ENCODE measurements at regions not wholly inside any gene's neighbourhood (a gene's known extent, or its start where the extent isn't known, plus 50 kb on each side); places are given as distances from the start of the nearest gene placed in this dataset.

DNA sequence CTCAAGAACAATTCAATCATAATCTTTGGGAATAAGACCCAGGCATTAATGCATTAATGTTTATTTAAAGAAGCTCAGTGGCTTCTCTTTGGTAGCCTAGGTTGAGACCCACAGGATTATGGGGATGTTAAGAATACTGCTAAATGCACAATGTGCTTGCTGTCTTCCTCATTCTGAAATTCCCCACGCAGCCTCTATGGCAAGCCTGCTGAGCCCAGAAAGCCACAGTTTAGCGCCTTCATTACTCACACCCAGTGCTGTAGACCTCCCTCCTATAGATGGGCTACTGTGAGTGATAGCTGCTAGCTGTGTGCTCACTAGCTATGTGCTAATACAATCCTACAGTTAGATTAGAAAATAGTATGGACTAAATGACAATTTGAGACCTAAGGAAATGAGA is 90.6 kb downstream of the TNFSF13B start:
- H3K27me3 Mint-ChIP-seq (ENCODE audit: insufficient read depth): no peaks in the 10 kb centered on the region
- no peak overlapping the region for H3K4me3 Mint-ChIP-seq
- no peaks in the 10 kb centered on the region for H3K4me1 Mint-ChIP-seq (ENCODE audit: low read depth)
- H3K9me3 Mint-ChIP-seq: no peaks in the 10 kb centered on the region
- H3K27ac Mint-ChIP-seq: no peak overlapping the region
- no peaks in the 10 kb centered on the region for H3K36me3 Mint-ChIP-seq (ENCODE audit: low read depth)
- DNase-seq (ENCODE audit: low spot score): no peak
- intact Hi-C loops (cut with micrococcal nuclease): no loop called here

DNA sequence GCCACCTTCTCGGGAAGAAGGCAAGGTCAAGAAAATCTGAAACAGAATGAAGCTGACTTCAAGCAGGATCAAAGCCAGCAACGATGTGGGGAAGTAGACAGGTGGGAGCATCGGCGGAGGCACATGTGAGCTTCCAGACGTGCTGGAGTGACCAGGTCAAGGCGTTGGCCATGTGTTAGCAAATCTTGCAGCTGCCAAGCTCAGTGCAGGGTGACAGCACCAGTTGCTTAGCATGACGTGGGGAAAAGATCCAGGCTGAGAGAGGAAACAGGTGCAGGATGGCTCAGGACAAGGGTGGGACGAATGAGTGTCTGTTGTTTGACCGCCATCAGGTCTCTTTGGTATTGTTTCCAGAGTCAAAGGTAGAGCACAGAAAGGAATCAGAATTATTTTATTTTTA is 92.3 kb downstream of the TNFSF13B start:
- H3K27ac Mint-ChIP-seq: no peak overlapping the region
- intact Hi-C loops (cut with micrococcal nuclease): no loop called here
- no peak for DNase-seq (ENCODE audit: low spot score)
- no peaks in the 10 kb centered on the region for H3K36me3 Mint-ChIP-seq (ENCODE audit: low read depth)
- no peaks in the 10 kb centered on the region for H3K4me1 Mint-ChIP-seq (ENCODE audit: low read depth)
- H3K4me3 Mint-ChIP-seq: no peak overlapping the region
- H3K9me3 Mint-ChIP-seq: no peaks in the 10 kb centered on the region
- H3K27me3 Mint-ChIP-seq (ENCODE audit: insufficient read depth): peaks cover 3% of the 10 kb centered on the region

DNA sequence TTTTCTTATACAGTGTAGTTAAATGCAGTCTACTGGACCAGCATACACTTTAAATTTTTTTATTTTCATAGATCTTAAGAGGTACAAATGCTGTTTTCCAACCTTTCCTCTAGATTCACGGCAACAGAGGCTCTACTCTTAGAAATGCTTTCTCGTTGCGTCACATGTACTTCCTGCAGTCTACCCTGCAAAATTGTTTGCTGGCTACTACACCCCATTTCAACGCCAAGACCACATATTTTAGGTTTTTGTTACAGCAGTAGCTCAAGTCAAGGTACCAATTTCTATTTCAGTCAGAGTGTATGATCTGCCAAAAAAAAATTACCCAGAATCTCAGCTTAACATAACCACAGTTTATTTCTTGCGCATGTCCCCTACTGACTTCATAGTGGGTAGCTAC is 94.1 kb downstream of the TNFSF13B start:
- intact Hi-C loops (cut with micrococcal nuclease): no loop called here
- DNase-seq (ENCODE audit: low spot score): no peak
- Mint-ChIP-seq H3K27me3 (ENCODE audit: insufficient read depth) (peaks cover 3% of the 10 kb centered on the region), H3K4me1 (ENCODE audit: low read depth) (no peaks in the 10 kb centered on the region), H3K9me3 (no peaks in the 10 kb centered on the region), H3K36me3 (ENCODE audit: low read depth) (no peaks in the 10 kb centered on the region), H3K4me3 (no peak overlapping the region), H3K27ac (no peak overlapping the region)

DNA sequence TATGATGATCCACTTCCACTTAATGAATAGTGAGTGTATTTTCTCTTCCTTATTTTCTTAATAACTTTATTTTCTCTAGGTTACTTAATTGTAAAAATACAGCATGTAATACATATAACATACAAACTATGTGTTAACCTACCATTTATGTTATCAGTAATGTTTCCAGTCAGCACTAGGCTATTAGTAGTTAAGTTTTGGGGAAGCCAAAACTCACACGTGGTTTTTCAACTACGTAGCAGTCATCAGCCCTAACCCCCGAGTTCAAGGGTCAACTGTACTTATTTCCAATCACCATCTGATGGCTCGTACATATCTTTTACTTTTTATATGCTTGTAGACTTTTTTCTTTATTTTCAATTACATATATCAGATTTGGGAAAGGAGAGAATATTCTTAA is 95.7 kb downstream of the TNFSF13B start:
- no peaks in the 10 kb centered on the region for H3K36me3 Mint-ChIP-seq (ENCODE audit: low read depth)
- no peaks in the 10 kb centered on the region for H3K4me1 Mint-ChIP-seq (ENCODE audit: low read depth)
- H3K4me3 Mint-ChIP-seq: no peak overlapping the region

DNA sequence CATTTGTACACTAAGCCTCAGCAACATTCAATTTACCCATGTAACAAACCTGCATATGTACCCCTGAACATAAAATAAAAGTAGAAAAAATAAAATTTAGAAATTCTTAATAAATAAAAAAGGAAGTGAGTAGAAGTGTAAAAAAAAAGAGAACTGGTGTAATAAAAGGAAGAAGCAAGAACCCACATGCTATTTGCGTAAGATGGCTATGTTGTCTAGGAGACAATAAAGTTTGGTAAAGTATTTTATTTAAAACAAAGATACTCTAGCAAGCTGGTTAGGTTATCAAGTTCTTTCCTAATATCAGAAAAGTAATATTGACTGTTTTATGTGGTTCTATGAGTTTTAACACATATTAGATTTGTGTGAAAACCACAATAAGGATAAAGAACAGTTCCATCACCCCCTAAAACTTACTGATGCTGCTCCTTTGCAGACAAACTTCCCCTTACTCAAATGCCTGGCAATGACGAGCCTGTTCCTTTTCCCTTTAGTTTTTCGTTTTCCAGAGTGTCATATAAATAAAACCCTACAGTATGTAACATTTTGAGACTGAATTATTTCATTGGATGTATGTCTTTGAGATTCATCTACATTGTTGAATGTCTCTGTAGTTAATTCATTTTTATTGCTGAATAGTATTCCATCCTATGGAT is 98.9 kb downstream of the TNFSF13B start:
- Mint-ChIP-seq H3K4me1 (ENCODE audit: low read depth) (no peaks in the 10 kb centered on the region), H3K9me3 (no peaks in the 10 kb centered on the region), H3K4me3 (no peak overlapping the region), H3K36me3 (ENCODE audit: low read depth) (no peaks in the 10 kb centered on the region), H3K27ac (no peak overlapping the region), H3K27me3 (ENCODE audit: insufficient read depth) (peaks cover 3% of the 10 kb centered on the region)
- no peak for DNase-seq (ENCODE audit: low spot score)
- intact Hi-C loops (cut with micrococcal nuclease): no loop called here

More for the DNA sequence above, 95.7 kb downstream of the TNFSF13B start:
- Mint-ChIP-seq H3K27me3 (ENCODE audit: insufficient read depth) (peaks cover 3% of the 10 kb centered on the region), H3K27ac (no peak overlapping the region), H3K9me3 (no peaks in the 10 kb centered on the region)
- intact Hi-C loops (cut with micrococcal nuclease): no loop called here
- no peak for DNase-seq (ENCODE audit: low spot score)

DNA sequence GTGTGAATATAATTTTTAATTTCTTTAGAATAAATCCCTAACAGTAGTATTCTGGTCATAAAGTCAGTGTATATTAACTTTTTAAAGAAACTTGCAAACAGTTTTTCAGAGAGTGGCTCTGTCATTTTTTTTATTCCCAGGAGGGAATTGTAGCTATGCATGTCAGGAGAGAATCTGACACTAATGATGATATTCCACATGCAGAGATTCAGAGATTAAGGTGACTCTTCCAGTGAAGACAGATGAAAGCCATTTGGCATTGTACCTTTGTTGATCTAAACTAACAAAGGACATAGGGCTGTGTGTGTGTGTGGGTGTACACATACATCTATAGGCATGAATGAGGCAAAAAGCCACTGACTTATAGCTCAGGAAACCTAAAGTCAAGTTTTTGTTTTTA is 99.9 kb downstream of the TNFSF13B start:
- intact Hi-C loops (cut with micrococcal nuclease): no loop called here
- H3K4me3 Mint-ChIP-seq: no peak overlapping the region
- no peaks in the 10 kb centered on the region for H3K36me3 Mint-ChIP-seq (ENCODE audit: low read depth)
- DNase-seq (ENCODE audit: low spot score): no peak
- peaks cover 3% of the 10 kb centered on the region for H3K27me3 Mint-ChIP-seq (ENCODE audit: insufficient read depth)
- no peaks in the 10 kb centered on the region for H3K9me3 Mint-ChIP-seq
- H3K4me1 Mint-ChIP-seq (ENCODE audit: low read depth): no peaks in the 10 kb centered on the region
- no peak overlapping the region for H3K27ac Mint-ChIP-seq

DNA sequence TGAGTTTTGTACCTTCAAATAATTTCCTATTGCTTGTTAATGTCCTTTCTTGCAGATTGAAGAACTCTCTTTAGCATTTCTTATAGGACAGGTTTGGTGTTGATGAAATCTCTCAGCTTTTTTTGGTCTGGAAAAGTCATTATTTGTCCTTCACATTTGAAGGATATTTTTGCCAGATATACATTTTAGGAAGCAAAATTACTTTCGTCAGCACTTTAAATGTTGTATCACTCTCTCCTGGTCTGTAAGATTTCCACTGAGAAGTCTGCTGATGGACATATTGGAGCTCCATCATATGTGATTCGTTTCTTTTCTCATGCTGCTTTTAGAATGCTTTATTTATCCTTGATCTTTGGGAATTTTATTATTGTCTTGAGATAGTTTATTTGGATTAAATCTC is 105.5 kb downstream of the TNFSF13B start:
- H3K4me3 Mint-ChIP-seq: no peak overlapping the region
- H3K27ac Mint-ChIP-seq: no peak overlapping the region
- no peaks in the 10 kb centered on the region for H3K4me1 Mint-ChIP-seq (ENCODE audit: low read depth)
- intact Hi-C loops (cut with micrococcal nuclease): no loop called here
- no peaks in the 10 kb centered on the region for H3K36me3 Mint-ChIP-seq (ENCODE audit: low read depth)
- H3K9me3 Mint-ChIP-seq: no peaks in the 10 kb centered on the region
- no peaks in the 10 kb centered on the region for H3K27me3 Mint-ChIP-seq (ENCODE audit: insufficient read depth)
- DNase-seq (ENCODE audit: low spot score): no peak

DNA sequence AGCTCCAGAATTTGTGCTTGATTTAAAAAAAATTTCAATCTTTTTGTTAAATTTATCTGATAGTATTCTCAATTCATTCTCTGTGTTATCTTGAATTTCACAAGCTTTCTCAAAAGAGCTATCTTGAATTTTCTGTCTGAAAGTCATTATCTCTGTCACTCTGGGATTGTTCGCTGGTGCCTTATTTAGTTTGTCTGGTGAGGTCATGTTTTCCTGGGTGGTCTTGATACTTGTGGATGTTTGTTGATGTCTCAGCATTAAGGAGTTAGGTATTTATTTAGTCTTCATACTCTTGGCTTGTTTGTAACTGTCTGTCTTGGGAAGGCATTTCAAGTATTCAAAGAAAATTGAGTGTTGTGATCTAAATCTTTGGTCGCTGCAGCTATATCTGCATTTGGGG is 106.3 kb downstream of the TNFSF13B start:
- intact Hi-C loops (cut with micrococcal nuclease): no loop called here
- Mint-ChIP-seq H3K9me3 (no peaks in the 10 kb centered on the region), H3K36me3 (ENCODE audit: low read depth) (no peaks in the 10 kb centered on the region), H3K4me1 (ENCODE audit: low read depth) (no peaks in the 10 kb centered on the region), H3K27me3 (ENCODE audit: insufficient read depth) (no peaks in the 10 kb centered on the region), H3K4me3 (no peak overlapping the region), H3K27ac (no peak overlapping the region)
- DNase-seq (ENCODE audit: low spot score): no peak

DNA sequence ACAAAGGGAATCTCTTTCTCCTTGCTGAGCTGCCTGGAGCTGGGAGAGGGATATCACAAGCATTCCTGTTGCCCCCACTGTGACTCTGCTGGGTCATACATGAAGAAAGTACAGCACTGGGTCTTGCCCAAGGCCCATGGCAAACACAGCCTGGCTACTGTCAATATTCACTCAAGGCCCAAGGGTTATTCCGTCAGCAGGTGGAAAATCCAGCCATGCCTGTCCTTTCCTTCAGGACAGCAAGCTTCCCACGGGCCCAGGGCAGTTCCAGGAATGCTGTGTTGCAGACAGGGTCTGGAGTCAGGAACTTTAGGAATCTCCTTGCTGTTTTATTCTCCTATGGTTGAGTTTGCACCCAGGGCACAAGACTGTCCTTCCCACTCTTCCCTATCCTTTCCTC is 106.8 kb downstream of the TNFSF13B start:
- H3K9me3 Mint-ChIP-seq: no peaks in the 10 kb centered on the region
- intact Hi-C loops (cut with micrococcal nuclease): no loop called here
- DNase-seq (ENCODE audit: low spot score): no peak
- no peaks in the 10 kb centered on the region for H3K36me3 Mint-ChIP-seq (ENCODE audit: low read depth)
- H3K27me3 Mint-ChIP-seq (ENCODE audit: insufficient read depth): no peaks in the 10 kb centered on the region
- H3K27ac Mint-ChIP-seq: no peak overlapping the region
- H3K4me1 Mint-ChIP-seq (ENCODE audit: low read depth): no peaks in the 10 kb centered on the region
- no peak overlapping the region for H3K4me3 Mint-ChIP-seq

DNA sequence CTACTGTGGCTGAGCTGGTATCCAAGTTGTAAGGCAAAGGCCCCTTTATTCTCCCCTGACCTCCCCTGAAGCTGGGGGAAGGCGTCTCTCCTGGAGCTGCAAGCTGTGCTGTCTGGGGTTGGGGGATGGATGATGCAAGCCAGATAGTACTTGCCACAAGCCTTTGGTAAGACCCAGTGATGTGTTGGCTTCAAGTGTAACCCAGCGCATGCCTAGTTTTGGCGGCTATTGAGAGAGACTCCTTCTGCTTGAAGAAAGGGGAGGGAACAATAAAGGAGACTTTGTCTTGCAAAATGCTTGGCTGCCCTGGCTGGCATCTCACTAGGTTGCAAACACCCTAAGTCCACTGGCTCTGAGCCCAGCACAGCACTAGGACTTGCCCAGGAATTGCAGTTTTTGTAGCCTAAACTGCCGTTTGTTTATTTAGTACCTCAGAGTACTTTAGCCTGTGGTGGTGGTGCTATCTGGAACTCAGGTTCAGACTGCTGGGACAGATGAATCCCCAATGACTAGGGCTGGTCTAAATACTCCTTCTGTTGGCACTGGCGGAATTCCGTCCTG is 108.2 kb downstream of the TNFSF13B start:
- intact Hi-C loops (cut with micrococcal nuclease): no loop called here
- no peak for DNase-seq (ENCODE audit: low spot score)
- H3K4me1 Mint-ChIP-seq (ENCODE audit: low read depth): no peaks in the 10 kb centered on the region
- no peaks in the 10 kb centered on the region for H3K27me3 Mint-ChIP-seq (ENCODE audit: insufficient read depth)
- no peaks in the 10 kb centered on the region for H3K36me3 Mint-ChIP-seq (ENCODE audit: low read depth)
- no peaks in the 10 kb centered on the region for H3K9me3 Mint-ChIP-seq
- H3K4me3 Mint-ChIP-seq: no peak overlapping the region
- H3K27ac Mint-ChIP-seq: no peak overlapping the region

DNA sequence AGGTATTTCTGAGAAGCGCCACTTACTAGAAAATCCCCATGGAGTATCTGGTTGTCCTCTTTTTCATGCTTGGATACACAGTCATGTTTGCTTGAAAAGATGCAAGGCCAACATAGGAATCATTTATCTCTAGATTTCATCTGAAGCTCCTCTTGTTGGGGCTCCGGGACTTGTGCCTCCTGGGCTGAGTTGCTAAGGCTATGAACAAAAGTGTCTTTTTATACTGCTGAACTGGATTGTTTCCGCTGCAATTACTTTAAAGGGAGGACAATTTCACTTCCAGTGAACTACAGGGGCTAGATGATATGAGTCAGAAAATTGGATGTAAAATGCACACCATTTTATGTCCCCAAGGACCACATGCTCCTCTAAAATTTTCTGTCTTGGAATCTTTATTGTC is 114.1 kb downstream of the TNFSF13B start:
- Mint-ChIP-seq H3K9me3 (no peaks in the 10 kb centered on the region), H3K4me1 (ENCODE audit: low read depth) (no peaks in the 10 kb centered on the region), H3K4me3 (no peak overlapping the region), H3K27ac (no peak overlapping the region), H3K36me3 (ENCODE audit: low read depth) (no peaks in the 10 kb centered on the region), H3K27me3 (ENCODE audit: insufficient read depth) (no peaks in the 10 kb centered on the region)
- intact Hi-C loops (cut with micrococcal nuclease): no loop called here
- DNase-seq (ENCODE audit: low spot score): no peak

DNA sequence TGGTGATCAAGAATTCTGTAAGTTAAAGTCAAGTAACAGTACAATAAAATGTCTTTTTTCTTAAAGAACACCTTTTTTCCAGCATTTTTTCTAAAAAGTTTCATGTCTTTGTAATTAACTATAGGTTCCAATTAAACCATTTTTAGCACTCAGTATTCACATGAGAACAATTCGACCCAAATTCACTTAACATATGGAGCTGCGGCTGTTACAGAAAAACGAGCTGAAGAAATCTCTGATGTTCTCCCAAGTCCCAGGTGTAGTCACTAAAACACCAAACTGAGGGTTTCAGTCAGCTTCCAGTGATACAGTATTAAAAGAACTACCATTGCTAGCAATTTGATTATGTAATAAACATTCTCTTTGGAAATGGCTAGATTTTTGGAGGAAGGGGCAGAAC is 117.6 kb downstream of the TNFSF13B start:
- intact Hi-C loops (cut with micrococcal nuclease): no loop called here
- H3K4me3 Mint-ChIP-seq: no peak overlapping the region
- H3K27me3 Mint-ChIP-seq (ENCODE audit: insufficient read depth): no peaks in the 10 kb centered on the region
- no peaks in the 10 kb centered on the region for H3K36me3 Mint-ChIP-seq (ENCODE audit: low read depth)
- H3K27ac Mint-ChIP-seq: no peak overlapping the region
- no peak for DNase-seq (ENCODE audit: low spot score)
- H3K4me1 Mint-ChIP-seq (ENCODE audit: low read depth): no peaks in the 10 kb centered on the region
- no peaks in the 10 kb centered on the region for H3K9me3 Mint-ChIP-seq

DNA sequence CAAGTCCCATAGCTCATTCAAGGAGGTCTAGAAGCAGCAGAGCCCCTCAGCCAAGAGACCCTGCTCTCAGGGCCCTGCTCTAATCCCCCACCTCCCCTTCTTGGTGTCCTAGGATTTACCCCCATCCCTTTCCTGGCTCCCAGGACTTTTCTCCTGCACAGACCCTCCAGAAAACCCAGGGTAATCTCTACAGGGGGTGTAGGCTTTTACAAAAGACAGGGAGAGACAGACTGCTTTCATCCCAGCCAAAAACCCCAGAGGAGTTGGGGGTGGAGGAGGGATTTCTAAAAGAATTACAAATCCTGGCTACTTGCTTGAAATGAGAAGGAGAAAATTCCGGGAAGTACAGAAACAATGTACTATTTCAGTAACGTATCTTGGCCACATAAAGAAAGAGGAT is 133.3 kb downstream of the TNFSF13B start:
- H3K4me1 Mint-ChIP-seq (ENCODE audit: low read depth): no peaks in the 10 kb centered on the region
- no peaks in the 10 kb centered on the region for H3K9me3 Mint-ChIP-seq
- DNase-seq (ENCODE audit: low spot score): no peak
- intact Hi-C loops (cut with micrococcal nuclease): no loop called here
- no peak overlapping the region for H3K27ac Mint-ChIP-seq
- H3K4me3 Mint-ChIP-seq: no peak overlapping the region
- no peaks in the 10 kb centered on the region for H3K27me3 Mint-ChIP-seq (ENCODE audit: insufficient read depth)
- no peaks in the 10 kb centered on the region for H3K36me3 Mint-ChIP-seq (ENCODE audit: low read depth)

DNA sequence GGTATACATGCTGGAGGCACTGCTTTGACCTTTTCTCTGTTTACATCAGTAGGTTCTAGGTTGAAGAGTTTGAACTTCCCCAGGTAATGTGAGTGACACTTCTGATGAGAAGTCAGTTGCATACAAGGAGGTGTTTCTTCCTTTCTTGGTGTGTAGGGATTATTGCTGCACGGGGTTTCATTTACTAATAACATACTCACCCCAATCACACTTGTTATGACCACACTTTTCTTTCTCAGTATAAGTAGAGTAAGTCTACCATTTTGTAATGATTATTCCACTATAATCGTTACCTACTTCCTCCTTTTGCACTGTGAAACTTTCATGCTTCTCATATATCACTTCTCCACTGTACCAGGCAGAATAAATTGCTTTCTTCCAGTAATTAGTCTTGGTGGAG is 138.0 kb downstream of the TNFSF13B start:
- no peaks in the 10 kb centered on the region for H3K9me3 Mint-ChIP-seq
- H3K4me3 Mint-ChIP-seq: no peak overlapping the region
- H3K4me1 Mint-ChIP-seq (ENCODE audit: low read depth): peaks cover 7% of the 10 kb centered on the region
- no peaks in the 10 kb centered on the region for H3K27me3 Mint-ChIP-seq (ENCODE audit: insufficient read depth)
- intact Hi-C loops (cut with micrococcal nuclease): no loop called here
- no peaks in the 10 kb centered on the region for H3K36me3 Mint-ChIP-seq (ENCODE audit: low read depth)
- H3K27ac Mint-ChIP-seq: no peak overlapping the region
- no peak for DNase-seq (ENCODE audit: low spot score)

All from activated T-helper 1 cell treated with anti-CD3 and anti-CD28 coated beads, Interleukin-12 subunit alpha, Interleukin-12 subunit beta, Interleukin-2, Interleukin-4 antibody, amounts not matched to agents 30 ng/mL and 10 ng/mL and 1 ng/mL, durations not matched to agents 14 hours and 24 hours and 36 hours (primary cell).